SH-SY5Y (cell line): ENCODE measurements at regions not wholly inside any gene's neighbourhood (a gene's known extent, or its start where the extent isn't known, plus 50 kb on each side); places are given as distances from the start of the nearest gene placed in this dataset.

Source experiments
- GATA2 ChIP-seq: IDR thresholded peaks from 2 replicates; pipeline ENCODE4 v1.6.1; 2011; ENCODE audit warnings: mild to moderate bottlenecking, low read depth, low read length
- GATA3 ChIP-seq: IDR thresholded peaks from 2 replicates; pipeline ENCODE4 v1.6.1; 2011; ENCODE audit warnings: low read depth, mild to moderate bottlenecking, low read length, moderate library complexity

- TF ChIP-seq GATA2 (no peak), GATA3 (no peak)
Observed at GRCh38 chr2:220315098-220315823, 687.8 kb downstream of the SLC4A3 start.
